ENCODE measurements at regions not wholly inside any gene's neighbourhood (a gene's known extent, or its start where the extent isn't known, plus 50 kb on each side); places are given as distances from the start of the nearest gene placed in this dataset.

GRCh38 chr5:34542818-34543217 is 113.3 kb upstream of the RAI14 start:
- H3K9me3 Mint-ChIP-seq: peaks cover 61% of the 10 kb centered on the region
- H3K27me3 Mint-ChIP-seq (ENCODE audit: low read depth): peaks cover 3% of the 10 kb centered on the region; the same call in 1 of the 2 replicates
- ChIA-PET CTCF (no interaction called here), POLR2A (no interaction called here)
- TF ChIP-seq GRHL2 (CRISPR knock-in tag; IDR thresholded peaks at IDR 0.05; ENCODE audit: insufficient replicate concordance, severe bottlenecking) (no peak), NFYB (CRISPR knock-in tag; conservative IDR thresholded peaks at IDR 0.05; ENCODE audit: low read depth) (no peak), TP53 (CRISPR knock-in tag; IDR thresholded peaks at IDR 0.05) (no peak), ZNF281 (CRISPR knock-in tag; IDR thresholded peaks at IDR 0.05) (no peak), ZNF263 (CRISPR knock-in tag; IDR thresholded peaks at IDR 0.05; ENCODE audit: low read depth) (no peak), FOXP1 (CRISPR knock-in tag; IDR thresholded peaks at IDR 0.05; ENCODE audit: borderline replicate concordance) (no peak), HMGA2 (CRISPR knock-in tag; IDR thresholded peaks at IDR 0.05) (no peak), FOXK1 (CRISPR knock-in tag; IDR thresholded peaks at IDR 0.05) (no peak), ZNF671 (CRISPR knock-in tag; IDR thresholded peaks at IDR 0.05) (no peak), MXD4 (CRISPR knock-in tag; IDR thresholded peaks at IDR 0.05; ENCODE audit: borderline replicate concordance) (no peak), NR2C2 (CRISPR knock-in tag; IDR thresholded peaks at IDR 0.05) (no peak), RELA (CRISPR knock-in tag; IDR thresholded peaks at IDR 0.05; ENCODE audit: borderline replicate concordance) (no peak), AR (CRISPR knock-in tag; IDR thresholded peaks at IDR 0.05) (no peak), ZNF232 (CRISPR knock-in tag; IDR thresholded peaks at IDR 0.05) (no peak), ZBTB21 (CRISPR knock-in tag; IDR thresholded peaks at IDR 0.05; ENCODE audit: borderline replicate concordance) (no peak), ERG (CRISPR knock-in tag; IDR thresholded peaks at IDR 0.05) (no peak), NFE2L1 (CRISPR knock-in tag; IDR thresholded peaks at IDR 0.05) (no peak), ZNF317 (CRISPR knock-in tag; IDR thresholded peaks at IDR 0.05; ENCODE audit: borderline replicate concordance, low read depth) (no peak)
- TF ChIP-seq, protein P1, sequence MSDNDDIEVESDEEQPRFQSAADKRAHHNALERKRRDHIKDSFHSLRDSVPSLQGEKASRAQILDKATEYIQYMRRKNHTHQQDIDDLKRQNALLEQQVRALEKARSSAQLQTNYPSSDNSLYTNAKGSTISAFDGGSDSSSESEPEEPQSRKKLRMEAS (CRISPR knock-in tag; IDR thresholded peaks at IDR 0.05): no peak
- no peak overlapping the region for H3K4me3 Mint-ChIP-seq
- ATAC-seq (no peak), DNase-seq (ENCODE audit: low spot score) (no peak)
- H3K4me1 Mint-ChIP-seq: peaks cover 73% of the 10 kb centered on the region
- 0 out of 2 replicates have a peak overlapping the region, but pooled peaks have one; percentile 10 for H3K27ac Mint-ChIP-seq
- peaks cover 62% of the 10 kb centered on the region for H3K36me3 Mint-ChIP-seq

DNA sequence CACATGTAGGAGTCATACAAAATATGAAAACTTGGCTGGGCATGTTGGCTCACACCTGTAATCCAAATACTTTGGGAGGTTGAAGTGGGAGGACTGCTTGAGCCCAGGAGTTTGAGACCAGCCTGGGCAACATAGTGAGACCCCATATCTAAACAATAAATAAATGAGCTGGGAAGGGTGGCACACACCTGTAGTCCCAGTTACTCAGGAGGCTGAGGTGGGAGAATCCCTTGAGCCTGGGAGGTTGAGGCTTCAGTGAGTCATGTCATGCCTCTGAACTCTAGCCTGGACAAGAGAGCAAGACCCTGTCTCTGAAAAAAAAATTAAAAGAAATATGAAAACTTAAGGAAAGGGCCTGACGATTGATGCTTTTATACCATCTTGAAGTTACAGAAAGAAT is 112.4 kb upstream of the RAI14 start:
- CTCF ChIA-PET: no interaction called here
- H3K27me3 Mint-ChIP-seq (ENCODE audit: low read depth): peaks cover 3% of the 10 kb centered on the region; the same call in 1 of the 2 replicates
- H3K27ac Mint-ChIP-seq: peak overlapping the region; percentile 93
- TF ChIP-seq, protein P2, sequence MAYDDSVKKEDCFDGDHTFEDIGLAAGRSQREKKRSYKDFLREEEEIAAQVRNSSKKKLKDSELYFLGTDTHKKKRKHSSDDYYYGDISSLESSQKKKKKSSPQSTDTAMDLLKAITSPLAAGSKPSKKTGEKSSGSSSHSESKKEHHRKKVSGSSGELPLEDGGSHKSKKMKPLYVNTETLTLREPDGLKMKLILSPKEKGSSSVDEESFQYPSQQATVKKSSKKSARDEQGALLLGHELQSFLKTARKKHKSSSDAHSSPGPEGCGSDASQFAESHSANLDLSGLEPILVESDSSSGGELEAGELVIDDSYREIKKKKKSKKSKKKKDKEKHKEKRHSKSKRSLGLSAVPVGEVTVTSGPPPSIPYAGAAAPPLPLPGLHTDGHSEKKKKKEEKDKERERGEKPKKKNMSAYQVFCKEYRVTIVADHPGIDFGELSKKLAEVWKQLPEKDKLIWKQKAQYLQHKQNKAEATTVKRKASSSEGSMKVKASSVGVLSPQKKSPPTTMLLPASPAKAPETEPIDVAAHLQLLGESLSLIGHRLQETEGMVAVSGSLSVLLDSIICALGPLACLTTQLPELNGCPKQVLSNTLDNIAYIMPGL (CRISPR knock-in tag; IDR thresholded peaks at IDR 0.05): no peak
- peak; percentile 61; the same call in 1 of the 2 replicates for TF ChIP-seq ZNF121 (CRISPR knock-in tag; IDR thresholded peaks at IDR 0.05)
- peaks cover 64% of the 10 kb centered on the region for H3K36me3 Mint-ChIP-seq
- H3K4me3 Mint-ChIP-seq: no peak overlapping the region; the same call in 1 of the 2 replicates
- no peak for DNase-seq (ENCODE audit: low spot score)
- POLR2A ChIA-PET: no interaction called here
- H3K4me1 Mint-ChIP-seq: peaks cover 74% of the 10 kb centered on the region
- no peak for ATAC-seq
- H3K9me3 Mint-ChIP-seq: peaks cover 65% of the 10 kb centered on the region
